HS-27A (cell line): ENCODE measurements at regions not wholly inside any gene's neighbourhood (a gene's known extent, or its start where the extent isn't known, plus 50 kb on each side); places are given as distances from the start of the nearest gene placed in this dataset.

Source experiments
- DNase-seq: peaks from one replicate; pipeline ENCODE4 v3.0.0-alpha.2; 2012; ENCODE audit warnings: low read depth, missing footprints

DNA sequence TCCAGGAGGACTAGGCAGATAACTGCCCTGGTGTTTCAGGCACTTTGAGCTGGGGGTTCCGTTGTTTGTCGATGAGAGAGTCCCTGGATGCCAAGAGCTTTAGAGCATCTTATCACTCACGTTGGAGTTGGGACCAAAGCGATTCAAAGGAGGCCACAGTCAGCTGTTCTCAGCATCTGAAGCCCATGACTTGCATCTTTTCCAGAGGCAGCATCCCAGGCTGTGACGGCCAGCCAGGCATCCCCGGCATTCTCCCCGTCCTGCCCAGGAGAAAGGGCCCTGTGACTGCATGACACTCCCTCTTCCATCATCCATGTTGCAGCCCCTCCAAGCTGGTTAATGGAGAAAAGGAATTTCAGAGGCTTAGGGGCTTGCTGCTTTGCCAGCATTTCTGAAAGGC lies 520.3 kb downstream of the CDH26 start:
- DNase-seq, result no peak

DNA sequence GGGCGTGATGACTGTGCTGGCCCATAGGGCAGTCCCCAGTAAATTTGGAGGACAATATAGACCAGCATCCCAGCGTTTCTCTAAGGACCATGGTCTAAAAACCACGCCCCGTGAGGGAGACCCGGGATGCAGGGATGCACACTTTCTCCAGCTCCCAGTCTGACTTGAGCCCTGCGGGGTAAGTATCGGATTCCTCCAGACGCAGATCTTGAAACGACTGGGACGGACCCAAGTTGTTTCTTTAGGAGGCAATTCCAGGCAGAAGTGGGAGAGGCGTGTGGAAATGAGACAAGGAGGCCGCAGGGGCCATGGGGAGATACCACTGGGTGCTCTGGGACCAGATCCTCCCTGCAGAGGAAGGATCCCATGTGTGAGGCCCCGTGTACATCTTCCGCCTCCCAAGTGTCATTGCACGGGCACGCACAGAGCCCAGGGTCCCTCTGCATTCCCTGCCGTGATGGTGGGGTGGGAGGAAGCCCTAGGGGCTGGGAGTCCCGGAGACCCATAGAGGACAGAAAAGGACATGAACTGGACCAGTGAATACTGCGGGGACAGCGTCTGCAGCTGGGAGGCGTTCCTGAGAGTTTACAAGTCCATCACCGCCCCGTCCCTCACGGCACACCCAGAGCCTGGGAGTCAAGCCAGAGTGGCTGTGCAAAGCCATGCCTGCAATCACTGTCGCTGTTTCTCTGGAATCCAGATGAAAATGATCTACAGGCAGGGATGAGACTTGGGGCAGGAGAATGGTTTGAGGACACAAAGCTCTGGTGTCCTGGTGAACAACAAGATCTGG lies 522.9 kb downstream of the CDH26 start:
- no peak for DNase-seq

DNA sequence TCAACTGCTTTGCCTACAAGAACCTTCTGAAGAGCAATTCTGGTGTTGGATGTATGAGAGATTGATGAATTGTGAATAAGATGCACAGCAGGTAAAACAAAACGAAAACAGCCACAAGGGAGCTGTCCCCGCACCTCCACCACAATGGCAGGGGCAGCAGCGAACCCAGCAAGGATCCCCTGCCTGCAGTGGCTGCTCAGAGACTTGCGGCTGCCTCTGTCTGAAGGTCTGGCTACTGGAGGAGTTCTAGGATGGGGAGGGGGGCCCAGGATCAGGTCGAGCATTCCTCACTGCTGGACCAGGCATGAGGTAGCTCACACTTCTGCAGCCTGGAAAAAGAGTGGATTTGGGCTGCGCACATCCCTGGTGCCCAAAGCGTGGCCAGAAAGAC lies 523.5 kb downstream of the CDH26 start:
- DNase-seq, result no peak

DNA sequence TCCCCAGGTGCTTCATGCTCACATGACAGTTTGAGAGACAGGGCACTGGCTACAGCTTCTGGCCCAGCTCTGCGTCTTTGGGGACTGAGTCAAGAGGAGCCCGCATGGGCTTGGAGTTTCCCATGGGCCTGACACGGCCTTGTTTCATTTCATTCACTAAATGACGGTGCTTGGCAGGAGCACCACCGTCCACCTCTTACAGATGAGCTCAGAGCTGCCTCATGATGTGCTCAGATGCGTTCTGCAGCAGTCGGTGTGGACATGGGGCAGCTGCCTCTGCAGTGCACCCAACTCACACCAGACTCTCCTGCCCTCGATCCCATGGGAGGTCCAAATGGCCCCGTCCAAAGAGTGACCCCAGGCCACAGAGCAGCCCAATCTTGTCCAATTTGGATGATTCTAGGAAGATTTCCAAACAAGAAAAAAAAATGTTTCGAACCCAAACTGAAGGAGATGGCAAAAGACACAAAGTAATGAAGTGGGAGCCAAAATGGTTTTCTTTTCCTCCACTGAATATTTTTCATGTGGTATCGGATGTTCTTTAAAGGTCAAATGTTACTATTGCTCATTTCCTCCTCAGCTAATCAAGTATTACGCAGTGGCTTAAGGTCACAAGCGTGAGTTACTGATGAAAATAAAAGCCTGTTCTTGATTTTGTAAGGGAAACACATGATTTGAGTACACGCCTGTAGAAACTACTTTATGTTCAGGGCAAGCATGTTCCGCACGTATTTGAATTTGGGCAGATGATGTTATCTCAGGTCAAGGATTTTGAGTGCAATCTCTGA lies 524.2 kb downstream of the CDH26 start:
- DNase-seq, result no peak

DNA sequence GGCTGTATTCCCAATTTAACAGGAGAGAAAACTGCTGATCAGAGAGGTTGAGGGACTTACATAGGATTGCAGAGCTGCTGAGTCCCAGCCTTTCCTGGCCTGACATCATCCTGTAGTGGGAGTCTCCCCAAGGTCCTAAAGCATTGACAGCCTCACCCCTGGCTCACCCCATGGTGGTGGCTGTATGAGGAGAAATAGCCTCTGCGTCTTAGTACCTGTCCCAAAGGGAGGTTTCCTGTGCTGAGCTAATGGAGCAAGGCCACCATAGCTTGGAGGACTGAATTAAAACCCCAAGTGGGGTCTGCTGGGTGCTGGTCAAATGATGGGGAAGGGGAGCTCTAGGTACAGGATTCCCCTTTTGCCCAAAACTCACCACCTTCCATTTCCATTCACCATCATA lies 525.1 kb downstream of the CDH26 start:
- DNase-seq, result no peak

DNA sequence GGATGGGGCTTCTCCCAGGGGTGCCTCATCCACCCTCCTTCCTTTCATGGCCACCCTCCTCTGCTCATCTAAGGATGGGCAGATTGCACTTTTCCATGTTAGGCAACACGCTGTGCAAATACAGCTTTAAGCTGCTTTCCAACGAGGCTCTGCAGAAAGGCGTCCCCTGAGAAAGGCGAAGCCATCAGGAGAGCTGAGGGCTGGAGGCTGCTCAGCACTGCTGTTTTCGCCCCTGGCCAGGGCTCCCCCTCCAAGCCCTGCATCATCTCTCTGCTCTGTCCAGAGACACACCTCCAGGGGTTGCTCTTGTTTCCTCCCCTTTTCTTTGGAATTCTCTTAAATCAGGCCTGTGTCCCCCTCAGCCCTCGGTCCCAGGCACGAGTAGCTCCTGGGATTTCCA lies 526.1 kb downstream of the CDH26 start:
- no peak for DNase-seq

DNA sequence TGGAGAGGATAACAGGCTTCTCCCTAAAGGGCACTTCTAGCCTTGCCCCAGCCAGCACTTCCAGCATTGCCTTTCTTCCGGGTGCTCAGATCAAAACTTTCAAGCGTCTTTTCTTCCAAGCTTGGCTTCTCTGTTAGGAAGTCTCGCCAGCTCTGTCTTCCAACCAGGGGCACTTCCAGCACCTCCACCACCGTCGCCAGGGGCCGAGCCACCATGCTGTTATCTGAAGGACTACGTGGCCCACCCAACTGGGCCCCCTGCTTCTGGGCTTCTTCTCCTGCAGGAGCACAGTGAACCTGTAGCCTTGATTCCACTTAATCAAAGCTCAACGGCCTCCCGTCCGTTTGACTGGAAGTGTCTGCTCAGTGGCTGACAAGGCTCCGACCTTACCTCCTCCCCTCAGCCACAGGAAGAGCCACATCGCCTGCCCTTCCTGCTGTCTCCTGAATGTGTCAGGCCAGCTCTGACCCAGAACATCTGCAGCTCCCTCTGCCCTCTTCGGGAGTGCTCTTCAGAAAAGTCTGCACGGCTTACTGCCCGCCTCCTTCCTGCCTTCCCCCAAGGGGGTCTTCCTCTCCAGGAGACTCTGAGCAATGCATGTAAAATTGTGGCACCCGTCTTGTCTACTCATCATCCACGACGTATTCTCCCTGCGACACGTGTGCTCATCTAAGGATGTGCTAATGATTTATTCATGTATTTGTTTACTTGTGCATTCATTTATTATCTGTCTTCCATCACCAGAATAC lies 527.0 kb downstream of the CDH26 start:
- DNase-seq, result no peak

DNA sequence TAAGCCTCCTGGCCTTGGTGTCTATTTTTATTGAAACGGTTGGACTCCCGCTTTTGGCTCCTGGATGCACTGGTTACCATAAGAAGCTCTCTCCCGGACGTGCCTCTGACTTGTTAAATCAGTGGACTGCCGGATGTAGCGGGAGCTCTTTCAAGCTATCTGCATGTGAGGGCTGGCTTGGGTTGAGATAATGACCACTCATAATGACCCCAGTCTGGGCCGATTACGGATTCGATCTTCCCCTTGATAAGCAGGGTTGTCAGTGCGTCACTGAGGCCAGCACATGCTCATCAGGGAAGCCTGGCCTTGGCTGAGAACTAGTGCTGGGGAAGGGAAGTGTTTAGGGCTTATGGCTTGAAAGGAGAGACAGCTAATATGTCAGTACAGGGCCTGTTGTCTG lies 528.1 kb downstream of the CDH26 start:
- DNase-seq, result no peak

DNA sequence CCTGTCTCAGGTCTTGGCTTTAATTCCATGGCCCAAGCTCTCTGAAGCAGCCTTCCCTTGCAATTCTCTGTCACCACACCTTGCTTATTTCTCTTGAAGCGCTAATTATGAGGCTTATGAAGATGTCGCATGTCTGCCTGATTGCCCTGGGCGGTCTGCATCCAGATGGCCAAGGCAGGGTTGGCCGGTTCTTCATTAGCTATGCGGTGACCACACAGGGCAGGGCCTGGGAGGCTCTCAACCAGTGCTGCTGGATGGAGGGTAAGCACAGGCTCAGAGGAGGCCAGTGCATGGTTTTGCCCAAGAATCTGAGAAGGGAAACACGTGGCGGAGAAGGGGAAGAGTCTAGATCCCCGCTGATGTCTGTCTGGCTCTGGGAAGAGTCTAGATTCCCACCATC lies 528.7 kb downstream of the CDH26 start:
- no peak for DNase-seq

DNA sequence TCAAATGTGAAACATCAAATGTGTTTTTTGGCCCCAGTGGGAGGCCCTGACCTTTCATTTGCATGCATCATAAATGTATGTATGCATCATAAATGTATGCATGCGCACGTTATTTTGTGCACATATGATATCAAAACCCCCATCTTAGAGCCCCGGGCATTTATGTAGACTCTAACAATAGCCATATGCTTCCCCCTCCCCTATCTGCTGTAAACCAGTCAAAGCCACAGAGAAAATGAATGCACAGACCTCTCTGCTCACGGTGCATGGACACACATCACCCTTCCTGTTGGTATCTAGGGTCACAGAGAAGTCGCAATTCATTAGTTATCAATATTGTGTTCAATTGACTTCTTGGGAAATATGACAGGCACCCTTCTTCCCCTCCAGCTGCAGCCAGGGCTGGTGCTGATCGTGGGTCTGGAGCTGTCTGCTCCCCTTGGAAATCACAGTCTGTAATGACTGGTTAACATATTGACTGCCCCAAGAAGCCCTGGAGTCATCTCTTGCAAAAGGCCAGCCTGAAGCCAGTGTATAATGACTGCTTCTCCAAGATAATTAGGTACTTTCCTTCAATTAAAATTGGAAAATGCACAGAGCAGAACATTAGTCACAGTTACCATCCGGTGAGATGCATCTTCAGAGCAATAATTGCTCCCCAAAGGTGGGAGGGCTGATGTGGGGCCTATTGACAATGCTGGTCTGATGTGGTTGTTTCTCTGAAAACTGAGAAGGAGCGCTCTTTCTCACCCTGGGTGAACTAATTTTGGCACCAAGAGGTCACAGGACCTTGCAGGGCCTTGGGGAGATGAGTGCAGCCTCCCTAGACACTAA lies 532.2 kb downstream of the CDH26 start:
- no peak for DNase-seq

DNA sequence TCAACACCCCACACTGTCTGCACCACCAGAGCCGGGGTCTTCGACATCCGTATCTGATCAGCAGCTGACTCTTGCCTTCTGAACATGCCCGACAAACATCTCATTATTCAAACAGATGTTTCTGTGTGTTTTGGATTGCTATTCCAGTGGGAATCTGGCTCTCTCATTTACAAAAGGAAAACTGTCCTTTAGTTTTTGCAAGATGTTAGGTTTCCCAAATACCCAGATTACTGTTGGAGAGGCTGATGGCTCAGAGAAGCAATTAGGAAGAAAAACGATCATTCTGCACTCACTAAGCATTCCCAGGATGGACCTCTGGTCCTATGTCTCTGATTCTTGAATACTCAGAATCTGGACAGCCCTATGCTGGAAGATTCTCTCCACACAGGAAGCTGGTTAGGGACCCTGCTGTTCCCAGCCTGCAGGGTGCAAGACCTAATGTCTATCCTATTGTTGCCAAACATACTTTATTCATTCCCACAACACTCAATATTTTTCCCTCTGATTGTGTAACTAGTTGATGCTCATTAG lies 532.9 kb downstream of the CDH26 start:
- no peak for DNase-seq

DNA sequence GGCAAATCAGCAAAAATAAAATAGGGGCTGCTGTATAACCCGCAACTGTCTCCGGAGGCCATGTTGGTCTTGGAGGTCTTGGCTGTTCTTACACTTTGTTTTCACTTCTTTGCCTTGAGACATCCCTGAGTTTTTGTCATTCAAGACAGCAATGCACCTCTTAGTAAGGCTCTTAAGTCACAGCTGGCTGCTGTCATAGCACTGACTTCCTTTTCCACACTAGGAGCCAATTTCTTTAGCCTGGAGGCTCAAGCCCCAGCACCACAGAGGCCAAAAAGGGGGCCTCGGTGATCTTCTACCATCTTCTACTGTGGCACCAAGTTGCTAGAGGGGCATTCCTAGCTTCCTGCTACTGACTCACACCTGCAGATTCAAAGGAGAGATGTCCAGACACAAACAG lies 536.3 kb downstream of the CDH26 start:
- no peak for DNase-seq

DNA sequence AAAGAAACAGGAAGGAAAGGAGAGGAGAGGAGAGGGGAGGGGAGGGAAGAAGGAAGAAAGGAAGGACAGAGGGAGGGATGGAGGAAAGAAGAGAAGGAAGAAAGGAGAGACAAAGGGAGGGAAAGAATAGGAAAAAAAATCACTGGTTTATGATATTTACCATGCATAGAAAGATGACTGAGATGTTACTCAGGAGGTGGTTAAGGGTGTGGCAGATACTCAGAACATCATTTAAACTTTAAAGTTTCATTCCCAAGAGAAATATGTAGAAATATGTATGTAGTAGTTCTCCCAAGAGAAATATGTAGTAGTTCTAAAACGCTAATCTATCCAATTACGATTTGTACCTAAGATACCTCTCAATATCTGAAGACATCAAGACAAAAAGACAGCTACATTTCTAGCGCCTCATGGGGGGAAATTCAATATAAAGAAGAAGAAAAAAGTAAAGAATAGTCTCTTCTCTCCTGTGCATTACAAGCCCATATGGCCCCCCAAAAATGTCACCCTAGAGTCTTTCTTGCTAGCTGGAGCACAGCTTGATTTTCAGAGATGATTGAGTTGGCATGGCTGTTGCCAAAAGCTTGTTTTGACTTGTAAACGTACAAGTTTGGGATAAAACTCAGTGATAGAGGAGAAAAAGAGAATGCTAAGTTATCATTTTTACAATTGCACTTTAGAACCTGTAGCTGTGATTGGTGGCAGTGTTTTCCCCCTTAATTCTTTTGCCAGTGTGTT lies 539.2 kb downstream of the CDH26 start:
- DNase-seq, result no peak

DNA sequence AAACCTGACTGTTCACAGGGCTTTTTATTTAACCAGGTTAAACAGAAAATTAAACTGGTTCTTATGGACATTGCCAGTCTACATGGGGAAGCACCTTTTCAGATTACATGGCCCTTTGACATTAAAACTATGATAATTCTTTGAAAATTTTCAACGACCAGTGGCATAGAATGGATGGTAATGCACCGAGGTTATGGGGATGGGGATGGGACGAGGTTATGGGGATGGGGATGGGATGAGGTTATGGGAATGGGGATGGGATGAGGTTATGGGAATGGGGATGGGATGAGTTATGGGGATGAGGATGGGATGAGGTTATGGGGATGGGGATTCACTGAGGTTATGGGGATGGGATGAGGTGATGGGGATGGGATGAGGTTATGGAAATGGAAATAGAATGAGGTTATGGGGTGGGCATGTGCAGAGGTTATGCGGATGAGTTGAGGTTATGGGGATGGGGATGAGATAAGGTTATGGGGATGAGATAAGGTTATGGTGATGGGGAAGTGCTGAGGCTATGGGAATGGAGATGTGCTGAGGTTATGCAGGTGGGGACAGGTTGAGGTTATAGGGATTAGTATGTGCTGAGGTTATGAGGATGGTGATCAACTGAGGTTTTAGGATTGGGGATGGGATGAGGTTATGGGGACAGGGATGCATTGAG lies 541.9 kb downstream of the CDH26 start:
- DNase-seq, result no peak

DNA sequence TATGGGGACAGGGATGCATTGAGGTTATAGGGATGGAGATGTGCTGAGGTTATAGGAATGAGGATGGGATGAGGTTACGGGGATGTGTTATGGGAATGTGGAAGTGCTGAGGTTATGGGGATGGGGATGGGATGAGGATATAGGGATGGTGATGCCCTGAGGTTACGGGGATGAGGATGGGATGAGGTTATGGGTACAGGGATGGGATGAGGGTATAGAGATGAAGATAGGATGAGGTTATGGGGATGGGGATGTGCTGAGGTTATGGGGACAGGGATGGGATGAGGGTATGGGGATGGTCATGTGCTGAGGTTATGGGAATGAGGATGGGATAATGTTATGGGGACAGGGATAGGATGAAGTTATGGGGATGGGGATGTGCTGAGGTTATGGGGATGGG lies 542.8 kb downstream of the CDH26 start:
- no peak for DNase-seq

DNA sequence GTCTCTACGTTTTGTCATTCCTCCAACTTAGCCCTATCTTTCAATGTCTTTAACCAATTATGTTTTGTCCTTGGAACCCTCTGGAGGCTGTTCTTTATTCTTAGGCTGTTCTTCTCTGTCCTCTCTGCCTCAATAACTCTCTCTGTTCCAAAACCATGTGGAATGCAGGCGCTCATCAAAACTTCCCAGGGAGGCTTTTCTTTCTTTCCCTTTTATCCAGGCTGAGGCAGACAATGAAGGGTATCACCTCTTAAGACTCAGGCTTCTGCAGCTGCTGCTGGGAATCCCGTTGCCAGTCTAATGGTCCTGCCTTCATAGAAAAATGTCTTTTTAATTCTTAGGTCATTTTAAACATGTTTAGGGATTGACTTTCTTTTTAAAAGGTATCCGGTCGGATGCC lies 544.7 kb downstream of the CDH26 start:
- DNase-seq, result no peak

DNA sequence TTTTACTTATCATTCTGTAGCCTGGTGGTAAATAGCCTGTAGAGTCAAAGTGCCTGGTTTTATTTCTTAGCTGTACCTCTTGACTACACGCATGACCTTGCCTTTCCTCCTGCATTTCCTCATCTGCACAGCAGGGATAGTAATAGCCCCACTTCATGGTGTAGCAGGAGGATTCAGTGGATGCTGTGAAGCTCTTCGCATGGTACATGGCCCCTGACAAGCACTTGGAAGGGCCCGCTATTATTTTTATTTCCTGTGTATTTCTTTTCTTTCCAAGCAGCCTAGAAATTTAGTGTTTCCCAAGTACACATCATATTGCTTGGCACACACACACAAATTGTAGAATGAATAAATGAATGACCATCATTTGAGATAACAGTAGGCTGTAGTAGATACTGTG lies 547.2 kb downstream of the CDH26 start:
- DNase-seq, result no peak

DNA sequence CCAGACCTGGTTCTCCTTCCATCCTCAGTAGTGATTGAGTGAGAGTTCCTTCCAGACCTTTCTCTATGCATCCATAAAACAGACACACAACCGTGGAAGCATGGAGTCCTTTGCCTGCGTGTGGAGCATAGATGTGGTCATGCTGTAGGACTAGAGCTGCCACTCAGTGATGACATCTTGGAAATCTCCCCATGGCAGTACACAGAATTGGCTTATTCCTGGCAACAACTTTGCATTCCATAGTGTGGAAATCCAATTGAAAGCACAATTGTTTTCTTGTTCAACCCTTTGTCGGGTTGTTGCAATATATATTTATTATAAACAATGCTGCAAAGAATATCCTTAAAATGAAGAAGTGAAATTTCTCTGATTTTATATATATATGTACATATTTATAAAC lies 547.8 kb downstream of the CDH26 start:
- DNase-seq, result no peak

DNA sequence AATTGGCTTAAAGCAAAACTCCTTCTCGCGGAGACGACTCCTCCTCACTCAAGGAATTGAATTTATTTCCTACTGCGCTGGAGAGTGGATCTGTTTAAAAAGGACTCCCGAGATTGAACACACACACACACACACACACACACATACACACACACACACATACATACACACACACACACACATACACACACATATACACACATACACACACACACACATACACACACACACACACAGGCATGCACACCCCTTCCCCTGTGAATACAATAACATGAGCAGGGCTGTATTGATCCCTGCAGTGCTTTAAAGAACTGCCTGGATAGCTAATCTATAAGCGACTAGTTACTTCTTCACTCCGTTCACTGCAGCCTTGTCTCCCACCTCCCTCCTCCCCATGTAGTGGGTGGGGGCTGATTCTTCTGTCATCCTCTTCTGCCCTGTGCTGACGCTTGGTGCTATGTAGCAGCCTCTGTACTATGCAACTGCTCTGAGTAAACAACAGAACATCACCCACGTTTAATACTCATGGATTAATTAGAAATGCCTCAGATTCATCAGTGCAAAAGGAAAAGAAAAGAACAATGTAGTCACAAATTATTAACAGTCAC lies 549.0 kb downstream of the CDH26 start:
- no peak for DNase-seq

DNA sequence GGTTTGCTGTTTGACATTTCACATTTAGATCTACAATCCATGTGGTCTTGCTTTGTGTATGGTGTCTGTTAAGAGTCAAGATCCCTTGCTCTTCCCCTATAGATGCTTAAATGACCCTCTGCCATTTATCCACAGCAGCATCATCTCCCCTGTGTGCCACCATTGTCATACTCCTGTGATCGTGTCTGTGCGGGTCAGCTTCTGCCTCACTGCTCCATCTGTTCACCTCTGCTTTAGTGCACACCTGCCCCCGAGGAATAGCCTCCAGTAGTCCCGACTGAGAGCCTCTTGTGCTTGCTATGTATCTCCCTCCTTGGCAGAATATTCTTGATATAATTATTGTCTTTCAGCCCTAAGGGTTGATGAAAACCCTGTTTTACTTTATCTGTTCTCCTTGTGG lies 551.2 kb downstream of the CDH26 start:
- no peak for DNase-seq
